ENCODE measurements at regions not wholly inside any gene's neighbourhood (a gene's known extent, or its start where the extent isn't known, plus 50 kb on each side); places are given as distances from the start of the nearest gene placed in this dataset.

DNA sequence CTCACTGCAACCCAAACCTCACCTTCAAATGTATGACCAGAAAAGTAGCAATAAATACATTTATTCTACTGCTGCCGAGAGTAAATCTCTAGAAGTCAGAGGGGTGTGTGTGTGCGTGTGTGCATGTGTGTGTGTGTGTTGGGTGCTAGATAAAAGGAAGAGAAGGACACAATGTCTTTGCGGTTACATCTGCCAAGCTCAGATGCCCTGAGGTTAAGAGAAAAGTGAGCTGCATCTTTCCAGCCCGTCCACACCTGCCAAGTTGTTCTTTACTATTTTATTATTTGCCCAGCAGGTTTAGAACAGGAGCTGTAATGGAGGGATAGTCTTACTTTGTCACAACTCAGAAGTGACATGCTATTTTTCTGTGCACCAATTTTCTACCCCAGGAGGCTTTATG, 54.5 kb upstream of the ANKFN1 start:
- no peaks in the 10 kb centered on the region for H3K27me3 ChIP-seq
- no peak for DNase-seq
- no peaks in the 10 kb centered on the region for H3K9me3 ChIP-seq
- no peaks in the 10 kb centered on the region for H3K4me1 ChIP-seq
- H3K4me3 ChIP-seq = no peak overlapping the region
- no peak overlapping the region for H3K27ac ChIP-seq
- TF ChIP-seq, protein P1, sequence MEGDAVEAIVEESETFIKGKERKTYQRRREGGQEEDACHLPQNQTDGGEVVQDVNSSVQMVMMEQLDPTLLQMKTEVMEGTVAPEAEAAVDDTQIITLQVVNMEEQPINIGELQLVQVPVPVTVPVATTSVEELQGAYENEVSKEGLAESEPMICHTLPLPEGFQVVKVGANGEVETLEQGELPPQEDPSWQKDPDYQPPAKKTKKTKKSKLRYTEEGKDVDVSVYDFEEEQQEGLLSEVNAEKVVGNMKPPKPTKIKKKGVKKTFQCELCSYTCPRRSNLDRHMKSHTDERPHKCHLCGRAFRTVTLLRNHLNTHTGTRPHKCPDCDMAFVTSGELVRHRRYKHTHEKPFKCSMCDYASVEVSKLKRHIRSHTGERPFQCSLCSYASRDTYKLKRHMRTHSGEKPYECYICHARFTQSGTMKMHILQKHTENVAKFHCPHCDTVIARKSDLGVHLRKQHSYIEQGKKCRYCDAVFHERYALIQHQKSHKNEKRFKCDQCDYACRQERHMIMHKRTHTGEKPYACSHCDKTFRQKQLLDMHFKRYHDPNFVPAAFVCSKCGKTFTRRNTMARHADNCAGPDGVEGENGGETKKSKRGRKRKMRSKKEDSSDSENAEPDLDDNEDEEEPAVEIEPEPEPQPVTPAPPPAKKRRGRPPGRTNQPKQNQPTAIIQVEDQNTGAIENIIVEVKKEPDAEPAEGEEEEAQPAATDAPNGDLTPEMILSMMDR (IDR thresholded peaks at IDR 0.05) = no peak
- TF ChIP-seq POLR2A (IDR thresholded peaks at IDR 0.05) = no peak
- no peaks in the 10 kb centered on the region for H3K36me3 ChIP-seq

DNA sequence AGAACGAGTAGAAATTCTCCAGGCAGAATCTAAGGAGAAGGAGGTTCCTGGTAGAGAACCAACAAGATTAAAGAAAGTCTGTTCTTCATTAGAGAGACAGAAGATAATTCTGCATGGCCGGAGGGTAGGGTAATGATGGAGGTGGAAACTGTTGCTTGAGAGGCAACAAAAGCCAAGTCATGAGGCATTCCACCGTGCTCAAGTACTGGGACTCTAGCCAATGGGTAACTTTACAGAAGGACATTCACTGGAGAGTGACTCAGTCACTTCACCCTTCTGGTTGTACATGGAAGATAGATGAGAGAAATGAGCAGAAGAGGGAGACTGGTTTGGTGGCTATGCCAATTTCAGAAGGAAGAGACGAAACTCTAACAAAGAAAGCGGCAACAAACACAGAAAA, 53.6 kb upstream of the ANKFN1 start:
- Histone ChIP-seq H3K27ac (no peak overlapping the region), H3K36me3 (no peaks in the 10 kb centered on the region), H3K4me3 (no peak overlapping the region), H3K4me1 (no peaks in the 10 kb centered on the region), H3K27me3 (no peaks in the 10 kb centered on the region), H3K9me3 (no peaks in the 10 kb centered on the region)
- DNase-seq = no peak
- no peak for TF ChIP-seq POLR2A (IDR thresholded peaks at IDR 0.05)
- TF ChIP-seq, protein P1 (IDR thresholded peaks at IDR 0.05) = no peak

Measured in Peyer's patch (tissue), 4 donors.